ENCODE measurements at regions not wholly inside any gene's neighbourhood (a gene's known extent, or its start where the extent isn't known, plus 50 kb on each side); places are given as distances from the start of the nearest gene placed in this dataset.

GRCh38 chr11:122359081-122359571 is 243.1 kb upstream of the BLID start:
- no peak overlapping the region for H2AFZ ChIP-seq (ENCODE audit: low read depth, low read length)
- H3K4me1 Mint-ChIP-seq (ENCODE audit: low read depth, unreplicated experiment) = no peaks in the 10 kb centered on the region
- H3K27me3 Mint-ChIP-seq (ENCODE audit: low read depth, unreplicated experiment) = peaks cover 2% of the 10 kb centered on the region
- no peak overlapping the region for H3K4me2 ChIP-seq (ENCODE audit: low read length)
- H3K9ac ChIP-seq (ENCODE audit: low read length) = no peak overlapping the region
- H3K36me3 Mint-ChIP-seq (ENCODE audit: low read depth, unreplicated experiment) = no peaks in the 10 kb centered on the region
- peaks cover 3% of the 10 kb centered on the region for H3K27me3 ChIP-seq (ENCODE audit: insufficient read depth, low read length)
- H3K27ac Mint-ChIP-seq (ENCODE audit: unreplicated experiment) = no peak overlapping the region
- no peak for DNase-seq (ENCODE audit: low read depth)
- no peak overlapping the region for H3K27ac ChIP-seq (ENCODE audit: low read depth, low read length)
- no peaks in the 10 kb centered on the region for H3K79me2 ChIP-seq (ENCODE audit: insufficient read depth, low read length)
- H4K20me1 ChIP-seq (ENCODE audit: insufficient read depth, low read length) = no peaks in the 10 kb centered on the region
- H3K4me1 ChIP-seq (ENCODE audit: insufficient read depth, low read length) = no peaks in the 10 kb centered on the region
- no peak overlapping the region for H3K4me3 ChIP-seq (ENCODE audit: insufficient read depth, low read depth, low read length)
- no peak overlapping the region for H3K4me3 Mint-ChIP-seq (ENCODE audit: unreplicated experiment)
- H3K9me3 Mint-ChIP-seq (ENCODE audit: unreplicated experiment) = peaks cover 2% of the 10 kb centered on the region
- no peaks in the 10 kb centered on the region for H3K36me3 ChIP-seq (ENCODE audit: insufficient read depth, low read length)
- no peak for FAIRE-seq
- TF ChIP-seq CTCF (IDR thresholded peaks at IDR 0.05; ENCODE audit: insufficient read depth, low read depth, low read length) (no peak), EZH2 (IDR thresholded peaks at IDR 0.05; ENCODE audit: insufficient read depth, low read length) (no peak)
- H3K9me3 ChIP-seq (ENCODE audit: insufficient read depth, low read depth, low read length) = no peaks in the 10 kb centered on the region

GRCh38 chr11:122358292-122358691 is 242.3 kb upstream of the BLID start:
- TF ChIP-seq CTCF (IDR thresholded peaks at IDR 0.05; ENCODE audit: insufficient read depth, low read depth, low read length) (no peak), EZH2 (IDR thresholded peaks at IDR 0.05; ENCODE audit: insufficient read depth, low read length) (no peak)
- no peak overlapping the region for H3K4me3 Mint-ChIP-seq (ENCODE audit: unreplicated experiment)
- no peaks in the 10 kb centered on the region for H3K4me1 Mint-ChIP-seq (ENCODE audit: low read depth, unreplicated experiment)
- H3K9me3 Mint-ChIP-seq (ENCODE audit: unreplicated experiment) = peaks cover 2% of the 10 kb centered on the region
- H3K79me2 ChIP-seq (ENCODE audit: insufficient read depth, low read length) = no peaks in the 10 kb centered on the region
- H4K20me1 ChIP-seq (ENCODE audit: insufficient read depth, low read length) = no peaks in the 10 kb centered on the region
- H3K36me3 Mint-ChIP-seq (ENCODE audit: low read depth, unreplicated experiment) = no peaks in the 10 kb centered on the region
- H3K27ac Mint-ChIP-seq (ENCODE audit: unreplicated experiment) = no peak overlapping the region
- H3K36me3 ChIP-seq (ENCODE audit: insufficient read depth, low read length) = no peaks in the 10 kb centered on the region
- no peak overlapping the region for H3K4me2 ChIP-seq (ENCODE audit: low read length)
- DNase-seq (ENCODE audit: low read depth) = no peak
- H3K27me3 Mint-ChIP-seq (ENCODE audit: low read depth, unreplicated experiment) = no peaks in the 10 kb centered on the region
- no peaks in the 10 kb centered on the region for H3K4me1 ChIP-seq (ENCODE audit: insufficient read depth, low read length)
- no peak overlapping the region for H3K4me3 ChIP-seq (ENCODE audit: insufficient read depth, low read depth, low read length)
- H3K27ac ChIP-seq (ENCODE audit: low read depth, low read length) = no peak overlapping the region
- H3K9me3 ChIP-seq (ENCODE audit: insufficient read depth, low read depth, low read length) = no peaks in the 10 kb centered on the region
- H3K9ac ChIP-seq (ENCODE audit: low read length) = no peak overlapping the region
- FAIRE-seq = no peak
- peaks cover 3% of the 10 kb centered on the region for H3K27me3 ChIP-seq (ENCODE audit: insufficient read depth, low read length)
- no peak overlapping the region for H2AFZ ChIP-seq (ENCODE audit: low read depth, low read length)

- no peak overlapping the region for H3K4me2 ChIP-seq (ENCODE audit: low read length)
- H3K4me3 ChIP-seq (ENCODE audit: insufficient read depth, low read depth, low read length) = no peak overlapping the region
- FAIRE-seq (no peak), DNase-seq (ENCODE audit: low read depth) (no peak)
- H3K4me1 ChIP-seq (ENCODE audit: insufficient read depth, low read length) = no peaks in the 10 kb centered on the region
- H3K4me3 Mint-ChIP-seq (ENCODE audit: unreplicated experiment) = no peak overlapping the region
- H3K27me3 Mint-ChIP-seq (ENCODE audit: low read depth, unreplicated experiment) = no peaks in the 10 kb centered on the region
- H3K36me3 Mint-ChIP-seq (ENCODE audit: low read depth, unreplicated experiment) = no peaks in the 10 kb centered on the region
- H4K20me1 ChIP-seq (ENCODE audit: insufficient read depth, low read length) = no peaks in the 10 kb centered on the region
- no peak overlapping the region for H2AFZ ChIP-seq (ENCODE audit: low read depth, low read length)
- H3K79me2 ChIP-seq (ENCODE audit: insufficient read depth, low read length) = no peaks in the 10 kb centered on the region
- no peaks in the 10 kb centered on the region for H3K36me3 ChIP-seq (ENCODE audit: insufficient read depth, low read length)
- H3K27ac ChIP-seq (ENCODE audit: low read depth, low read length) = no peak overlapping the region
- no peak overlapping the region for H3K27ac Mint-ChIP-seq (ENCODE audit: unreplicated experiment)
- peaks cover 5% of the 10 kb centered on the region for H3K9me3 Mint-ChIP-seq (ENCODE audit: unreplicated experiment)
- H3K27me3 ChIP-seq (ENCODE audit: insufficient read depth, low read length) = peaks cover 3% of the 10 kb centered on the region
- no peak overlapping the region for H3K9ac ChIP-seq (ENCODE audit: low read length)
- TF ChIP-seq EZH2 (IDR thresholded peaks at IDR 0.05; ENCODE audit: insufficient read depth, low read length) (no peak), CTCF (IDR thresholded peaks at IDR 0.05; ENCODE audit: insufficient read depth, low read depth, low read length) (no peak)
- no peaks in the 10 kb centered on the region for H3K4me1 Mint-ChIP-seq (ENCODE audit: low read depth, unreplicated experiment)
- H3K9me3 ChIP-seq (ENCODE audit: insufficient read depth, low read depth, low read length) = no peaks in the 10 kb centered on the region
Observed at GRCh38 chr11:122355968-122356367, 240.0 kb upstream of the BLID start.

All from astrocyte (in vitro differentiated cells and primary cell).